ENCODE measurements at regions not wholly inside any gene's neighbourhood (a gene's known extent, or its start where the extent isn't known, plus 50 kb on each side); places are given as distances from the start of the nearest gene placed in this dataset.

DNA sequence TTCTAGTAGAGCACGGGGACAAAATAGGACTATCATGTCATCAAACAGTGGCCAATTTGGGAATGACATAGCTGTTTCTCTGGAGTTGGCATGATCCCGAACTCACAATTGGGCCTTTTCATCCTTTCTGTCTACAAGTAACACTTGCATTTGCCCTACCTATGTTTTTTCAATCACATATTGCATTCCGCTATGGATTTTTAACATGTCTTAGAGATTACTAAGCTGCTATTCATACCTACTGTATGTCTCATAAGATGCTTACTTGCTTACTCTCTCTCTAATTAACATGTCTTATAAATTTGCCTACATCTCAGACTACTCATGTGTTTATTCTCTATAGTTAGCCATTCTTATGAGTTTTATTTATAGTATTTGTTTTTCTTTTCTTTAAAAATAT lies 341.2 kb upstream of the CTNND2 start:
- TF ChIP-seq, protein P1, sequence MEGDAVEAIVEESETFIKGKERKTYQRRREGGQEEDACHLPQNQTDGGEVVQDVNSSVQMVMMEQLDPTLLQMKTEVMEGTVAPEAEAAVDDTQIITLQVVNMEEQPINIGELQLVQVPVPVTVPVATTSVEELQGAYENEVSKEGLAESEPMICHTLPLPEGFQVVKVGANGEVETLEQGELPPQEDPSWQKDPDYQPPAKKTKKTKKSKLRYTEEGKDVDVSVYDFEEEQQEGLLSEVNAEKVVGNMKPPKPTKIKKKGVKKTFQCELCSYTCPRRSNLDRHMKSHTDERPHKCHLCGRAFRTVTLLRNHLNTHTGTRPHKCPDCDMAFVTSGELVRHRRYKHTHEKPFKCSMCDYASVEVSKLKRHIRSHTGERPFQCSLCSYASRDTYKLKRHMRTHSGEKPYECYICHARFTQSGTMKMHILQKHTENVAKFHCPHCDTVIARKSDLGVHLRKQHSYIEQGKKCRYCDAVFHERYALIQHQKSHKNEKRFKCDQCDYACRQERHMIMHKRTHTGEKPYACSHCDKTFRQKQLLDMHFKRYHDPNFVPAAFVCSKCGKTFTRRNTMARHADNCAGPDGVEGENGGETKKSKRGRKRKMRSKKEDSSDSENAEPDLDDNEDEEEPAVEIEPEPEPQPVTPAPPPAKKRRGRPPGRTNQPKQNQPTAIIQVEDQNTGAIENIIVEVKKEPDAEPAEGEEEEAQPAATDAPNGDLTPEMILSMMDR (IDR thresholded peaks at IDR 0.05; ENCODE audit: poor library complexity): no peak
- TF ChIP-seq EZH2phosphoT487 (IDR thresholded peaks at IDR 0.05; ENCODE audit: low read depth, severe bottlenecking, unreplicated experiment): no peak
- TF ChIP-seq EZH2 (IDR thresholded peaks at IDR 0.05; ENCODE audit: borderline replicate concordance): no peak

Data from hepatocyte (in vitro differentiated cells).